GM10266 (cell line): ENCODE measurements at regions not wholly inside any gene's neighbourhood (a gene's known extent, or its start where the extent isn't known, plus 50 kb on each side); places are given as distances from the start of the nearest gene placed in this dataset.

ENCODE experiments used
- DNase-seq: peaks from one replicate; pipeline ENCODE4 v3.0.0; 2012; ENCODE audit errors: extremely low spot score
- CTCF ChIP-seq: IDR thresholded peaks from 2 replicates; pipeline ENCODE4 v1.5.1; 2012; ENCODE audit warnings: mild to moderate bottlenecking, low read depth; ENCODE audit not compliant: control insufficient read depth, insufficient read depth; ENCODE audit errors: missing control alignments

- TF ChIP-seq CTCF: no peak
Observed at GRCh38 chr10:27451054-27451453, 53.0 kb upstream of the RAB18 start.

GRCh38 chr10:27450225-27450624 lies 53.9 kb upstream of the RAB18 start:
- no peak for DNase-seq
- no peak for TF ChIP-seq CTCF

More at GRCh38 chr10:27451054-27451453, 53.0 kb upstream of the RAB18 start:
- no peak for DNase-seq

GRCh38 chr10:27449571-27449970 lies 54.5 kb upstream of the RAB18 start:
- no peak for DNase-seq
- no peak for TF ChIP-seq CTCF

GRCh38 chr10:27448921-27449320 lies 55.2 kb upstream of the RAB18 start:
- no peak for TF ChIP-seq CTCF
- DNase-seq: no peak

- DNase-seq: no peak
- TF ChIP-seq CTCF: no peak
Observed at GRCh38 chr10:27447540-27447939, 56.6 kb upstream of the RAB18 start.

- no peak for TF ChIP-seq CTCF
- DNase-seq: peak; percentile 11
Observed at GRCh38 chr10:27446091-27446918, 57.8 kb upstream of the RAB18 start.

- DNase-seq: no peak
- TF ChIP-seq CTCF: no peak
Observed at GRCh38 chr10:27445070-27445469, 59.0 kb upstream of the RAB18 start.
